ENCODE measurements at regions not wholly inside any gene's neighbourhood (a gene's known extent, or its start where the extent isn't known, plus 50 kb on each side); places are given as distances from the start of the nearest gene placed in this dataset.

- no peak overlapping the region for H3K4me2 ChIP-seq (ENCODE audit: low read length)
- H2AFZ ChIP-seq (ENCODE audit: low read depth, low read length, poor library complexity, severe bottlenecking): no peak overlapping the region
- no peaks in the 10 kb centered on the region for H3K9me2 ChIP-seq (ENCODE audit: insufficient read depth)
- H3K36me3 ChIP-seq (ENCODE audit: control insufficient read depth in 1 of 2, insufficient read depth in 2 of 2, low read length in 2 of 2): no peaks in the 10 kb centered on the region
- peaks cover 0 to 18% of the 10 kb centered on the region in 2 experiments; a peak in 3 of 4 replicates for H3K4me1 ChIP-seq (ENCODE audit: control insufficient read depth in 1 of 2, insufficient read depth in 2 of 2, low read length in 2 of 2)
- POLR2A ChIA-PET: no interaction called here
- CTCF ChIA-PET: no interaction called here
- no peak for TF ChIP-seq CBX3 (IDR thresholded peaks at IDR 0.05; ENCODE audit: low read depth)
- TF ChIP-seq JUND (IDR thresholded peaks at IDR 0.05): no peak
- no peak for TF ChIP-seq EZH2phosphoT487 (IDR thresholded peaks at IDR 0.05; ENCODE audit: borderline replicate concordance)
- TF ChIP-seq ELF1 (IDR thresholded peaks at IDR 0.05; ENCODE audit: borderline replicate concordance, low read depth): no peak
- TF ChIP-seq SIN3A (IDR thresholded peaks at IDR 0.05; ENCODE audit: low read depth): no peak
- no peak for TF ChIP-seq MAX (IDR thresholded peaks at IDR 0.05)
- no peak for TF ChIP-seq POLR2A (IDR thresholded peaks at IDR 0.05; ENCODE audit: borderline replicate concordance, extremely low read depth, insufficient read depth, insufficient read length)
- no peak for TF ChIP-seq EZH2 (IDR thresholded peaks at IDR 0.05)
- TF ChIP-seq CEBPB (IDR thresholded peaks at IDR 0.05; ENCODE audit: low read depth): no peak
- TF ChIP-seq POLR2AphosphoS5 (IDR thresholded peaks at IDR 0.05; ENCODE audit: low read depth, low read length): no peak
- TF ChIP-seq CTCF (IDR thresholded peaks at IDR 0.05 in 2 of 3, conservative IDR thresholded peaks at IDR 0.05 in 1 of 3; ENCODE audit: borderline replicate concordance in 1 of 3, insufficient read depth in 1 of 3, low read depth in 2 of 3, low read length in 2 of 3): no peak
- no peak for TF ChIP-seq ATF3 (IDR thresholded peaks at IDR 0.05)
- H3K27me3 ChIP-seq (ENCODE audit: insufficient read depth, low read length): peaks cover 48% of the 10 kb centered on the region; the same call in 1 of the 2 replicates
- H3K4me3 ChIP-seq (replicated peaks in 1 of 2; ENCODE audit: low read depth in 1 of 2, low read length in 2 of 2): no peak overlapping the region
- DNase-seq (ENCODE audit: low read depth, low spot score) (no peak), ATAC-seq (no peak)
- H3K79me2 ChIP-seq (ENCODE audit: insufficient read depth, low read length): no peaks in the 10 kb centered on the region
- no TSS peak for BruUV-seq (replicated peaks)
- H3K9ac ChIP-seq (ENCODE audit: low read length): no peak overlapping the region
- no peak overlapping the region for H3K27ac ChIP-seq (ENCODE audit: low read depth, low read length)
- intact Hi-C loops (cut with micrococcal nuclease): no loop called here
- RAD21 ChIA-PET (ENCODE audit: low non-redundant PET in 1 of 2, low total read pairs in 2 of 2, uncharacterized antibody in 2 of 2, unreplicated experiment in 2 of 2): no interaction called here
- no peaks in the 10 kb centered on the region; a peak in 1 of 4 replicates for H3K9me3 ChIP-seq (ENCODE audit: control insufficient read depth in 1 of 2, insufficient read depth in 1 of 2, low read depth in 1 of 2, low read length in 2 of 2)
- no peaks in the 10 kb centered on the region for H4K20me1 ChIP-seq (ENCODE audit: insufficient read depth)
Observed at GRCh38 chr1:29970747-29971325, 734.5 kb downstream of the PTPRU start.

Data from HCT116 (cell line).